ENCODE measurements at regions not wholly inside any gene's neighbourhood (a gene's known extent, or its start where the extent isn't known, plus 50 kb on each side); places are given as distances from the start of the nearest gene placed in this dataset.

DNA sequence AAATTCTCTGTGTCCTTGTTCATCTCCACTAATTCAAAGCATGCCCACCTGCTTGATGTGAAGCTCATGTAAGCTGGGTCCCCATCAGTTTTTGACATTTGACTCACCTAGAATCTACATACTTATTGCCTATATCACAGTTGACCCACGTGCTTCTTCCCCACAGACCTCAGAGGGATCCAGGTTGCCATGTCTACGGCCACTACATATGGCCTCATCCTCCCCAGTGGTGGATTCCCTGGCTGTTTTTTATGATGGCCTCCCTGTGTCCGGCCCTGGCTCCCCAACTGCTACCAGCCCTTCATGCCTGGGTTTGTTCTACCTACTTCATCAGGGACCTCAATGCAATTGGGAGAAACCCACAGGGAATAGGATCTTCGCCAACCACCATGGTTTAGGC is 187.4 kb upstream of the GDF10 start (continued):
- TF ChIP-seq ZEB2 (tag by site-specific recombination; IDR thresholded peaks at IDR 0.05) (no peak), GFI1B (tag by site-specific recombination; IDR thresholded peaks at IDR 0.05) (no peak), KLF10 (tag by site-specific recombination; IDR thresholded peaks at IDR 0.05) (no peak)
- TF ChIP-seq, protein P1, sequence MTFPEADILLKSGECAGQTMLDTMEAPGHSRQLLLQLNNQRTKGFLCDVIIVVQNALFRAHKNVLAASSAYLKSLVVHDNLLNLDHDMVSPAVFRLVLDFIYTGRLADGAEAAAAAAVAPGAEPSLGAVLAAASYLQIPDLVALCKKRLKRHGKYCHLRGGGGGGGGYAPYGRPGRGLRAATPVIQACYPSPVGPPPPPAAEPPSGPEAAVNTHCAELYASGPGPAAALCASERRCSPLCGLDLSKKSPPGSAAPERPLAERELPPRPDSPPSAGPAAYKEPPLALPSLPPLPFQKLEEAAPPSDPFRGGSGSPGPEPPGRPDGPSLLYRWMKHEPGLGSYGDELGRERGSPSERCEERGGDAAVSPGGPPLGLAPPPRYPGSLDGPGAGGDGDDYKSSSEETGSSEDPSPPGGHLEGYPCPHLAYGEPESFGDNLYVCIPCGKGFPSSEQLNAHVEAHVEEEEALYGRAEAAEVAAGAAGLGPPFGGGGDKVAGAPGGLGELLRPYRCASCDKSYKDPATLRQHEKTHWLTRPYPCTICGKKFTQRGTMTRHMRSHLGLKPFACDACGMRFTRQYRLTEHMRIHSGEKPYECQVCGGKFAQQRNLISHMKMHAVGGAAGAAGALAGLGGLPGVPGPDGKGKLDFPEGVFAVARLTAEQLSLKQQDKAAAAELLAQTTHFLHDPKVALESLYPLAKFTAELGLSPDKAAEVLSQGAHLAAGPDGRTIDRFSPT (tag by site-specific recombination; IDR thresholded peaks at IDR 0.05): no peak

DNA sequence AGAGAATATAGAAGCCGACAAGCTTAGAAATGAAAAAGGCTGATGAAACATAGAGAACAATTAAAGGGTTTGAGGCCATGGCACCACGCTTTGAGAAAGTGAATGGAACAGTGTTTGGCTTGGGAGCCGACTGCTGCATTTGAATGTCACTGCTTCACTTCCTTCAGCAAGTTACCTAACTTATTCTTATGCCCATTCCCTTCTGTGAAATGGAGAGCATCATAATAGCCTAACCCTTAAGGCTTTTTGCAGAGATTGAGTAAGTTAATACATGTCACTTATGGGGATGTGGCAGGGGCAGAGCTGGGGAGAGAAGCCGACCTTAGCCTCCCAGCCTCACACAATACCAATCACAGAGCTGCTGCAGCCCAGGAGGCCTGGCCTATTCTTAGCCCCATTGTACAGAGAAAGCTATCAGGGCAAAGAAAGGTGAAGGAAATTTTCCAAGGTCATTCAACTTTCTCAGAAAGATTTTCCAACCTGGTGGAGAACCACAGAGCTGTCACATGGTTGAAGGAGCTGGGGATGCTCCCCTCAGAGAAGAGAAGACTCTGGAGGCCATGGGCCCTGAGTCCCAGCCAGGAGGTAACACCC is 186.0 kb upstream of the GDF10 start:
- no peak for TF ChIP-seq ZNF292 (tag by site-specific recombination; IDR thresholded peaks at IDR 0.05; ENCODE audit: borderline replicate concordance, low read depth)
- TF ChIP-seq, protein P2, sequence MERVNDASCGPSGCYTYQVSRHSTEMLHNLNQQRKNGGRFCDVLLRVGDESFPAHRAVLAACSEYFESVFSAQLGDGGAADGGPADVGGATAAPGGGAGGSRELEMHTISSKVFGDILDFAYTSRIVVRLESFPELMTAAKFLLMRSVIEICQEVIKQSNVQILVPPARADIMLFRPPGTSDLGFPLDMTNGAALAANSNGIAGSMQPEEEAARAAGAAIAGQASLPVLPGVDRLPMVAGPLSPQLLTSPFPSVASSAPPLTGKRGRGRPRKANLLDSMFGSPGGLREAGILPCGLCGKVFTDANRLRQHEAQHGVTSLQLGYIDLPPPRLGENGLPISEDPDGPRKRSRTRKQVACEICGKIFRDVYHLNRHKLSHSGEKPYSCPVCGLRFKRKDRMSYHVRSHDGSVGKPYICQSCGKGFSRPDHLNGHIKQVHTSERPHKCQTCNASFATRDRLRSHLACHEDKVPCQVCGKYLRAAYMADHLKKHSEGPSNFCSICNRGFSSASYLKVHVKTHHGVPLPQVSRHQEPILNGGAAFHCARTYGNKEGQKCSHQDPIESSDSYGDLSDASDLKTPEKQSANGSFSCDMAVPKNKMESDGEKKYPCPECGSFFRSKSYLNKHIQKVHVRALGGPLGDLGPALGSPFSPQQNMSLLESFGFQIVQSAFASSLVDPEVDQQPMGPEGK (tag by site-specific recombination; IDR thresholded peaks at IDR 0.05): no peak
- no peak for TF ChIP-seq ZNF792 (tag by site-specific recombination; IDR thresholded peaks at IDR 0.05)
- TF ChIP-seq ZNF76 (tag by site-specific recombination; IDR thresholded peaks at IDR 0.05; ENCODE audit: borderline replicate concordance, low read depth): no peak
- TF ChIP-seq ZFP37 (tag by site-specific recombination; IDR thresholded peaks at IDR 0.05): no peak
- TF ChIP-seq ZNF433 (tag by site-specific recombination; IDR thresholded peaks at IDR 0.05; ENCODE audit: low read depth): no peak
- no peak for TF ChIP-seq ZNF558 (tag by site-specific recombination; IDR thresholded peaks at IDR 0.05)
- TF ChIP-seq ZNF560 (tag by site-specific recombination; IDR thresholded peaks at IDR 0.05; ENCODE audit: borderline replicate concordance): no peak
- TF ChIP-seq SCRT2 (tag by site-specific recombination; IDR thresholded peaks at IDR 0.05): no peak
- TF ChIP-seq ZNF112 (tag by site-specific recombination; IDR thresholded peaks at IDR 0.05): no peak
- TF ChIP-seq, protein P3, sequence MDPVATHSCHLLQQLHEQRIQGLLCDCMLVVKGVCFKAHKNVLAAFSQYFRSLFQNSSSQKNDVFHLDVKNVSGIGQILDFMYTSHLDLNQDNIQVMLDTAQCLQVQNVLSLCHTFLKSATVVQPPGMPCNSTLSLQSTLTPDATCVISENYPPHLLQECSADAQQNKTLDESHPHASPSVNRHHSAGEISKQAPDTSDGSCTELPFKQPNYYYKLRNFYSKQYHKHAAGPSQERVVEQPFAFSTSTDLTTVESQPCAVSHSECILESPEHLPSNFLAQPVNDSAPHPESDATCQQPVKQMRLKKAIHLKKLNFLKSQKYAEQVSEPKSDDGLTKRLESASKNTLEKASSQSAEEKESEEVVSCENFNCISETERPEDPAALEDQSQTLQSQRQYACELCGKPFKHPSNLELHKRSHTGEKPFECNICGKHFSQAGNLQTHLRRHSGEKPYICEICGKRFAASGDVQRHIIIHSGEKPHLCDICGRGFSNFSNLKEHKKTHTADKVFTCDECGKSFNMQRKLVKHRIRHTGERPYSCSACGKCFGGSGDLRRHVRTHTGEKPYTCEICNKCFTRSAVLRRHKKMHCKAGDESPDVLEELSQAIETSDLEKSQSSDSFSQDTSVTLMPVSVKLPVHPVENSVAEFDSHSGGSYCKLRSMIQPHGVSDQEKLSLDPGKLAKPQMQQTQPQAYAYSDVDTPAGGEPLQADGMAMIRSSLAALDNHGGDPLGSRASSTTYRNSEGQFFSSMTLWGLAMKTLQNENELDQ (tag by site-specific recombination; IDR thresholded peaks at IDR 0.05; ENCODE audit: low read depth): no peak
- TF ChIP-seq ZNF140 (tag by site-specific recombination; IDR thresholded peaks at IDR 0.05): no peak
- TF ChIP-seq EGR2 (tag by site-specific recombination; IDR thresholded peaks at IDR 0.05; ENCODE audit: low read depth): no peak
- Histone ChIP-seq H3K27ac (ENCODE audit: extremely low read depth, low read depth, low read length) (no peak overlapping the region), H3K4me3 (ENCODE audit: low read depth, low read length) (no peak overlapping the region), H3K4me1 (ENCODE audit: control insufficient read depth, insufficient read depth, low read length) (no peaks in the 10 kb centered on the region), H3K36me3 (ENCODE audit: control insufficient read depth in 2 of 2, insufficient read depth in 1 of 2, low read length in 2 of 2) (no peaks in the 10 kb centered on the region), H3K9me3 (ENCODE audit: control insufficient read depth, insufficient read depth, low read depth, low read length) (no peaks in the 10 kb centered on the region)
- POLR2A ChIA-PET: no interaction called here
- CTCF ChIA-PET: interaction anchor here (0.5 to 1.0 kb wide), 3 partner anchors 66 to 198 kb away, joined by 3 read pairs; no protein-coding TSS in a partner anchor

DNA sequence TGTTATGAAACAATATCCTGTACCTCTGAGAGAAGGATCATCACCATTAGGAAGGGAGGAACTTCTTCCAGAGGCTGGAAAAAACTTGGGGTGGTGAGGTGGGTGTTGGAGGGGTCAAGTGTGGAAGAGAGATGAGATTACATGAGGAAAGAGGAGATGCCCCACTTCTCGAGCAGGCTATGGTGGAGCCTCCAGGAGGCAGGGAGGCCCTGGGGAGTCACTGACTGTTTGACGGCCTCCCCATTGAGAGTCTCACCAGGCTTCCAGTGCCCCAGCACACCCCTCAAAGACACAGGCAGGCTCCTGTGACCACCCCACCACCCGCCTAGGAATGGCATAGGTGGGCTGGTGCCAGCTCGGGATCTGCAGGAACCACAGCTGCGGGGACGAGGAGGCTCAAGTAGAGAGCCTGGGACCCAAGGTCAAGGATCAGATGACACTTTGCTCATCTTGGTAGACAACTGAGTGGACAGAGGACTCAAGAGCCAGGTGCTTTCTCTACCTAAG is 185.3 kb upstream of the GDF10 start:
- no peaks in the 10 kb centered on the region for H3K9me3 ChIP-seq (ENCODE audit: control insufficient read depth, insufficient read depth, low read depth, low read length)
- H3K27ac ChIP-seq (ENCODE audit: extremely low read depth, low read depth, low read length): no peak overlapping the region
- H3K36me3 ChIP-seq (ENCODE audit: control insufficient read depth in 2 of 2, insufficient read depth in 1 of 2, low read length in 2 of 2): no peaks in the 10 kb centered on the region
- CTCF ChIA-PET: interaction anchor here (0.9 to 1.0 kb wide), 2 partner anchors 67 to 197 kb away, joined by 3 read pairs; no protein-coding TSS in a partner anchor
- no peak overlapping the region for H3K4me3 ChIP-seq (ENCODE audit: low read depth, low read length)
- TF ChIP-seq ZNF707 (tag by site-specific recombination; IDR thresholded peaks at IDR 0.05): no peak
- no peak for TF ChIP-seq ZNF335 (tag by site-specific recombination; conservative IDR thresholded peaks at IDR 0.05)
- no peak for TF ChIP-seq ZNF776 (tag by site-specific recombination; IDR thresholded peaks at IDR 0.05; ENCODE audit: borderline replicate concordance)
- no peak for TF ChIP-seq ZIC2 (tag by site-specific recombination; IDR thresholded peaks at IDR 0.05)
- no peak for TF ChIP-seq GLIS2 (tag by site-specific recombination; IDR thresholded peaks at IDR 0.05)
- TF ChIP-seq MYNN (tag by site-specific recombination; IDR thresholded peaks at IDR 0.05; ENCODE audit: borderline replicate concordance): no peak
- TF ChIP-seq ZNF354C (tag by site-specific recombination; IDR thresholded peaks at IDR 0.05; ENCODE audit: borderline replicate concordance, low read depth): no peak
- no peak for TF ChIP-seq ZNF610 (tag by site-specific recombination; IDR thresholded peaks at IDR 0.05; ENCODE audit: borderline replicate concordance)
- POLR2A ChIA-PET: no interaction called here
- no peaks in the 10 kb centered on the region for H3K4me1 ChIP-seq (ENCODE audit: control insufficient read depth, insufficient read depth, low read length)

All from HEK293 (cell line).